ENCODE measurements at regions not wholly inside any gene's neighbourhood (a gene's known extent, or its start where the extent isn't known, plus 50 kb on each side); places are given as distances from the start of the nearest gene placed in this dataset.
"Not testable (repeated sequence)": the region's sequence is repeated elsewhere in the genome, so short reads cannot be mapped to it uniquely, and the experiment has no call there.

DNA sequence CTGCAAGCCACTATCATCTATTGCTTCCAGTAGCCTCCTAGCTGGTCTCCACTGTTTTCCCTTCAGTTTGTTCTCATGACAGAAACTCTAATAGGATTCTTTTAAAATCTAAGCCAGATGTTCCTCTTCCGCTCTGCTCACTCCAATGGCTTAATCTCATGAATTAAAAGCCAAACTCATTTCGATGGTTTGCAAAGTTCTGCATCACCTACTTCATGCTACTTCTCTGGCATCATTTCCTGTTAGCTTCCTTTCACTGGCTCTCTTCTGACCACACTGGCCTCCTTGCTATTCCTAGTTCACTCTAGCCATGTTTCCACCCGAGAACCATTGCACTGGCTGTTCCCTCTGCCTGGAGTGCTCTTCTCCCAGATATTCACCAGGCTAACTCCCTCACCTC, 102.0 kb upstream of the LSM6 start:
- DNase-seq, result no peak

DNA sequence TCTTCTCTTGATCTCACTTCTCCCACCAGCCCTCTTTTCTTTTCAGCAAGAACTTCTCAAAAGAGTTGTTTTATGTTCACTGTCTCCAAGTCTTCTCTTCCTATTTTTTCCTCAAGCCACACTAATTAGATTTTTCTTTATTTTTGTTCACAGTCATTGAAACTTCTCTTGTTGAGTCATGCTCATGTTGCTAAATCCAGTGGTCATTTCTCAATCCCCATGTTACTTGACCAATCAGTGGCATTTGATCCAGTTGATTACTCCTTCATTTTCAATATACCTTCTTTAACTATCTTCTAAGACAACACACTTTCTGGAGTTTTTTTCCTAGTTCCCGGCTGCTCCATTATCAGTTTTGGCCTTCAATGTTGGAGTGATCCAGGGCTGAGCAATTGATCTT, 103.1 kb upstream of the LSM6 start:
- DNase-seq, result no peak

DNA sequence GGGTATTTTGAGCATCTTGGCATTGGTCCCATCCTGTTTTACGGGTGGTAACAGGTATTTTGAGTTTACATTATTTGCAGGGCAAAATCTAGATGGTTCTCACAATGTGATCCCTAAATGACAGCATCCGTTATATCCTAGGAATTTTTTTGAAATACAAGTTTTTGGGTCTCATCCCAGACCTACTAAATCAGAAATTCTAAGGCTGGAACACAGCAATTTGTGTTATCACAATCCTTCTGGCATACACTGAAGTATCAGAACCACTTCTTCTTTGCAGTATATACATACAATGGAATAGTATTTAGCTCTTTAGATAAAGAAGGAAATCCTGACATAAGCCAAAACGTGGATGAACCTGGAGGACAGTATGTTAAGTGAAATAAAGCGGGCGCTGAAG, 104.1 kb upstream of the LSM6 start:
- DNase-seq, result no peak

DNA sequence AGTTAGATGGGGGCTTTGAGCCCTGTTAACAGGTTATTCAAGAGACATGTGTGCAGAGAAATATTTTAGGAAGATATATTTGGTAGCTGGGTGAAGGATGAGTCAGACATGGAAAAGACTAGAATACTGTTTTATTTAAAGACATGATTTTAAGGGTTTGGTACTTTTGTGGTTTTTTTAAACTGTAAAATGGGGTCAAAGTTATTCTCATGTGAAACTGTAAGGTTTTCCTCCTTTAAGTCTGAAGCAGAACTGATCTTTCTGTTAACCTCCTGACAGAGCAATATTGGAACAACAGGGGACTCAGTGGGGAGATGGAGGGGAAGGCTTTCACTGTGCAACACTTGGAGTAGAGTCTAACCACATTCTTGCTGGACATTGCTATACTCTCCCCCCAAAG, 112.4 kb upstream of the LSM6 start:
- DNase-seq, result no peak

DNA sequence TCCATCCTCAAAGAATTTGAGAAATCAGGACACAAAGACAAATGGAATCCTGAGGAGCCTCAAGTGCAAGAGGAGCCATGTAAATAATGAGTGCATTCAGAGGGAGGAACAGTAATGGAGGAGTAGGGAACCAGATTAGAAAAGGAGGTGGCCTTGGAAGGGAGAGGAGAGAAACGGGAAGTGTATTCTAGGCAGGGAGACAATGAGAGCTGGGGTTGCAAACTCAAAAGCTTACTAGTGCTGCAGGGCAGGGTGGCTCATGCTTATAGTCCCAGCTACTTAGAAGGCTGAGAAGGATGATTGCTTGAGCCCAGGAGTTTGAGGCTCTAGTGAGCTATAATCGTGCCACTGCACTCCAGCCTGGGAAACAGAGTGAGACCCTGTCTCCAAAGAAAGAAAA, 113.2 kb upstream of the LSM6 start:
- no peak for DNase-seq

DNA sequence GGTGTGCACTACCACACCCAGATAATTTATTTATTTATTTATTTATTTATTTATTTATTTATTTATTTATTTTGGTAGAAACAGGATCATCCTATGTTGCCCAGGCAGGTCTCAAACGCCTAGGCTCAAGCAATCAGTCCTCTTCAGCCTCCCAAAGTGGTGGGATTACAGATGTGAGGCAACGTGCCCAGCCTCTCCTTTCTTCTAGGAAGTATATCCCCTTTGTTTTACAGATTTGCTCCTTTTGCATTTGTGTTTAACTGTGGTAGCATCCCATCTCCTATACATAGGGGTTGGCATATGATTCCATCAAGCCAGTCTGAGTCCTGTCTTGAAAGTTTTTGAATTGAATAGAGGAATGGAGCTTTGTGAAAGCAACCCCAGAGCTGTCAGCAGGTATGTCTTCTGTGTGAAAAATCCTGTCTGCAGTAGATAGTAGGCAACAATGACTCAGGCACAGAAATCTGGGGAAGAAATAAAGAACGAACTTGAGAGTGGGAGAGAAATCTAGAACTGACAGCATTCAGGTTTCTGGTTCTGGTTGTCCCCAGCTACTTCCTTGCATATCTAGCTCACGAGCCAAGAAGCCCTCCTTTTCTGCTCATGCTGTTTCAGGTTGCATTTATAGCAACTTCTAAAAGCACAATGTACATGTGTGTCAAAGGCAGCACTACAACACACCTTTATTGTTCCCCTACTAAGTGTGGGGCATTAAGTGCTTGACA, 113.7 kb upstream of the LSM6 start:
- no peak for DNase-seq

DNA sequence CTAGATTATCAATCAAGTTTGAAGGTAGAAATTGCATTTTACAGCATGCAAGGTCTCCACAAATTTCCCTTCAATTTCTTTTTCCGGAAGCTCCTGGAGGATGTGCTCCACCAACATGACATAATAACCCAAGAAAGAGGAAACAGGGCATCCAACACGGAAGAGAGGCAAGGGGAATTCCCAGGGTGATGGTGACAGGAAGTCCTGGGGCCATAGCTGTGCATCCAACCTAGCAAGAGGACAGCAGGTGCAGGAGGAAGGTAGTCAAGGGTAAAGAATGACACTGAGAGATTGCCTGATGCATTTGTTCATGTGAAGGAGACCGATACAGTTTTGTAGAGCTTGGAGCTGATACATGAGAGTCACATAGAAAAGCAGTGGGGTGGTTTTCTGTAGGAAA, 115.7 kb upstream of the LSM6 start:
- no peak for DNase-seq

DNA sequence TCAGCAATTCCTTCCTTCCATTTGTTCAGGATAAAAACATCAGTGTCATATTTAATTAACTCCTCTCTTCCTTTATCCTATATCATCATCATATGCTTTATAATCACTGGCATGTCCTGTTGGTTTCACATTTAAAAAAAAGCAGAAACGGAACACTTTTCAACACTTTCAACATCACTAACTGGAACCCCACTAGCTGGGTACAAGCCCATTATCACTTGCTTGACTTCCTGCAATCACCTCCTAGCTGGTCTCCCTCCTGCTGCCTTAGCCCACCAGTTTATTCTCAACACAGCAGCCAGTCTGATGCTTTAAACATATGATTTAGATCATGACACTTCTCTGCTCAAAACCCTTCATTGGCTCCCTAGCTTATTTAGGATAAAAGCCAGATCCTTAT, 116.4 kb upstream of the LSM6 start:
- no peak for DNase-seq

DNA sequence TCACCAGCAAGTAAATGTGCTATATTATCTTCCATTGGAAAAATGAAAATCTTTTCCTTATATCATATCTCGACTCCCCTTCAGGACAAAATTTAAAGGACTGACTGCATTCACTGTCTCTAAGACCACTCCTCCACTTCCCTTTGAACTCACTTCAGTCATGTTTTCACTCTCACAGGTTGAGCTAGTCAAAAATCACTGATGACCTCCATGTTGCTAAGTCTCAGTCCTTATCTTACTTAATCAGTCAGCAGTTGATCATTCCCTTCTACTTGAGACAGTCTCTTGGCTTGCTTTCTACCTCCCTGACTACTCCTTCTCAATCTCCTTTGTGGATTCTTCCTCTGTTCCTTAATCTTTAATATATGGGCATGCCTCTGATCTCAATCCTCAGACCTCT, 117.0 kb upstream of the LSM6 start:
- DNase-seq, result no peak

DNA sequence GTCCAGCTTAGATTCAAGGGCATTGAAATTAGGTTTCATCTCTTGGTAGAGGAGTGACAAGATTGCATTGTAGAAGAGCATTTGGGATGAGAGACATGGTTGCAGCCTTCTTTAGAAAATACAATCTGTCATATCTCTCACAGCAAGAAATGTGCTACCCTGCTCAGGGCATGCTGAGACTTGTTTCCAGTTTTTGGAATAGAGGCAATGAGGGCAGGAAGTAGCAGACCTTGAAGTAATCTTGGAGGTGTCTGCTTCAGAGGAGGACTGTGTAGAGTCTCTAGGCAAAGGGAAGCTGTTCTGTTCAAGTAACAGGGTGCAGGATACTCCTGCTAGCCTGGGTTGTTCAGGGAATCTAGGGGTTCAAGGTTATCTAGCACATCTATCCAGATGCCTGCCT, 116.1 kb upstream of the ZNF827 start:
- no peak for DNase-seq

DNA sequence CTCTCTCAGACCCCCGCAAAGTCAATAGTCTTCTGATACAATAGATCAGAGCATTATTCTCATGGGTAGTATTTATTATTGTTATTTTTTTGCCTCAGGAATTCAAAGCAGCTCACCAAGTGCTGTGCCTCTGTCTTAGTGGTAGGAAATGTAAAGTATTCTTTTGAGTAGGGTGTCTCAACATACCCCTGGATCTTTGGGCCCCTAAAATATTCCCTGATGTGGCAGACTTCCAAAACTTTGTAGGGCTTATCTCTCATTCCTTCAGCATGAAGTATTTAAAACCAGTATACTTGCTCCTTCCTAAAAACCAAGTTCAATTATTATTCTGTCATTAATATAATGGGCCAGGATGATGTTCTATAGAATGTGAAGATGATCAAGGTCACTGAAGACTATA, 115.3 kb upstream of the ZNF827 start:
- DNase-seq, result no peak

DNA sequence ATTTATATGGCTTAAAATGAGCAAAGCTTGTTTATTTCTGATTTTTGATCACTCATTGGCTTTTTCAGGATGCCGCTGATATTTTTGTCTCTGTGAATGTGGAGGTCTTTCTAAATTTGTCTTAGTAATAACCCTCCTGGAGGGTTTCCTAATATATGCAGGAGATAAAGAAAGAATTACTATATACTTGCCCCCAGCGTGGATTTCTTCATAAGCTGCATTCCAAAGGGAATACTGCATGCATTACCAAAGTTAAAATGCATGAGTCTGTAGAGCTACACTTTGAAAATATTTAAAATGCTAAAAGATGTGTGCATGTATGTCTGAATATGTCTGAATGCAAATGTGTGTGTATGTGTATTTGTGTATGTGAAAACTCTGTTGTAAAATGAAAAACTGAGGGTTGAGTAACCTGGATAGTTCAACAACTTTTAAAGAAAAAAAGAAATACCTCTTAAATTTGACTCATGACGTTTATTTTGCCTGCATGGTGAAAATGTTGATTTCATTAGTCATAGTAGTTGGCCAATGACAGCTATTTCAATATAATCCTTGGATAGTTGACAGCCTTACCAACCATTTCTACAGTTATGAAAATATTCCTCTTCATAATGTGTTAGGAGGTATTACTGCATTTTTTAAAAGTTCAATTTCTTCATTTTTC, 113.2 kb upstream of the ZNF827 start:
- DNase-seq, result no peak

DNA sequence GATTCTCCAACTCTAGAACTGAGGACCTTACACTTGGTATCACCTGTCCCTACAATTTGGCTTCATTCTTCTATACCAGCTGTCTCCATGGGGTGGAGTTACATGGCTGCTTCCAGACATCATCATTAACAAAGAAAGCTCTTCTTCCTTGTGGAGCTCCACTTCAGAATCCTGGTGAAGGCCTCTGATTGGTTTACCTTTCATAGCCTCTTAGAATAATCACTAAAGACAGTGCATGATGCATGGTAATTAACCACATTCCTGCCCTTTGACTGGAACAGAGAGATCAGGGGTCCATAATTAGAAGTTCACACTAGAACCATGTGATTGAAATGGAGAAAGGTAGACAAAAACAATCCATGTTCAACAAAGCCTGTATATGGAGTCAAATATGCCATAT, 112.6 kb upstream of the ZNF827 start:
- no peak for DNase-seq

DNA sequence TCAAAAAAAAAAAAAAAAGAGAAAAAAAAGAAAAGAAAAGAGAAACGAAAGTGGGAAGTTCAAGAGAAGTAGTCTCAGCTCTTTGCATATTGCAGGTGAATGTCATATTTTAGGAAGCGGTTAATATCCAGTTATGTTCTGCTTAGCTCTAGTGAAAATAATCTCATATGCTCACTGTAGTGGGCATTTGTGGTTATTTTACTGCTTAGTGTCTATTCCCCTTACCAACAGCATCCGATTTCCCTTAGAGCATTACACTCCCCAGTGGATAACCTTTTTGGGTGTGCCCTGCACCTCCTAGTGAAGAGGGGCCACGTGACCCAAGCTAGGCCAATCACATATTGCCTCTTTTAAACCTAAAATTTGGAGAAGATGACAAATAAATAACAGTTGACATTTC, 111.2 kb upstream of the ZNF827 start:
- no peak for DNase-seq

DNA sequence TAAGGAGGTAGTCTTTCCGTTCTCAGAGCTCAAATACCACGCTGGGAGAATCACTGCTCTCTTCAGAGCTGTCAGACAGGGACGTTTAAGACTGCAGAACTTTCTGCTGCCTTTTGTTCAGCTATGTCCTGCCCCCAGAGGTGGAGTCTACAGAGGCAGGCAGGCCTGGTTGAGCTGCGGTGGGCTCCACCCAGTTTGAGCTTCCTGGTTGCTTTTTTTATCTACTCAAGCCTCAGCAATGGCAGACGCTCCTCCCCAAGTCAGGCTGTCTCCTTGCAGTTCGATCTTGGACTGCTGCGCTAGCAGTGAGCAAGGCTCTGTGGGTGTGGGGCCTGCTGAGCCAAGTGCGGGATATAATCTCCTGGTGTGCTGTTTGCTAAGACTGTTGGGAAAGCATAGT, 109.1 kb upstream of the ZNF827 start:
- not testable (repeated sequence) for DNase-seq

DNA sequence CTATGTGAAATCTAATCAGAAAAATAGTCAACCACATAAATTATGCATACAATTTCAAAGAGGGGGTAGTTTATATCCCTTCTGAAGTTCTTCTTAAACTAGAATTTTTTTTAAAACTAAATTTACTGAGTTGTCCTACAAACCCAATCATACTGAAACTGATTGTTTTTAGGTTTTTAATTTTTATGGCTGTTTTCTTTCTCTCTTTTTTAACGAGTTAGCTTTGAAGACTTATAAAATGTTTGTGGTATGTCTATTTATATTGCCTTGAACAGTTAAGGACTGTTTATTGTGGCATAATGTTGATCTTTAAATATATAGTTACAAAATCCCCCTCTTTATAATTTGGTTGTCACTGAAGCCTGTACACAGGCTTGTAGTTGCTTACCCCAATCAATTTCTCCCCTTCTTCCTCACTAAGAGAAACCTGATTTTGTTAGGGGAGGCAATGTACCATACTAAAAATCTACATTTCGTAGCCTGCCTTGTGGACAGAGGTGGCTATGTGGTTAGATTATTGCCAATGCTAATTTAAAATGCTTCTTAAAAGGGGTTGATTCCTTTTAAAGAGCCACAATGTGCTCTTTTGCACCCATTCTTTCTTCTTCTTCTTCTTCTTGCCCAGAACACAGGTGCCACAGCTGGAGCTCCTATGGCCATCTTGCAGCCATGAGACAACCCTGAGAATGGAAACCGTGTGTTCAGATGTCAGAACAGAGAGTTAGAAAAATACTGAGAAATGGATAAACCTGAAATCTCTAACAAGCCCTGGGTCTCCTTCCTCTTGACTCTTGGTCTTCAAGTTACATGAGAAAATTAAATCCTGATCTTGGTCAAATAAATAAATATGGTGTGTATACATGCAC, 102.7 kb upstream of the ZNF827 start:
- no peak for DNase-seq

DNA sequence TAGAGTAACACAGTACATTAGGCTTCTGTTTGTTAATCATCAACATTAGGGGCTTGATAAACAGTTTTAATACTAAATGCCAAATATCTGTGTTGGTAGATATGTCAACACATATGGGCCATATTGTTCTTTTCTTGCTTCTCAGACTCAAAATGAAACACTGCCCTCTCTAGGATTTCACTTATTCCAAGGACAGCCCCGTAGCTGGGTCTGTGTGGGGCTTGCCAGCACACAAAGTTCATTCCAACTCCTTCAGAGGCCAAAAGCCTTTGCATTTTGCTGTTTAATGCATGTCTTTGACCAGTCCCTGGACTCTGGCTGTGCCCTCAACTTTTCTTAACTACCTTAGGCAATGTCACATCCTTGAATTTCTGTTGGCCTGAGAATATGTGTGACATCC, 102.0 kb upstream of the ZNF827 start:
- DNase-seq, result no peak

DNA sequence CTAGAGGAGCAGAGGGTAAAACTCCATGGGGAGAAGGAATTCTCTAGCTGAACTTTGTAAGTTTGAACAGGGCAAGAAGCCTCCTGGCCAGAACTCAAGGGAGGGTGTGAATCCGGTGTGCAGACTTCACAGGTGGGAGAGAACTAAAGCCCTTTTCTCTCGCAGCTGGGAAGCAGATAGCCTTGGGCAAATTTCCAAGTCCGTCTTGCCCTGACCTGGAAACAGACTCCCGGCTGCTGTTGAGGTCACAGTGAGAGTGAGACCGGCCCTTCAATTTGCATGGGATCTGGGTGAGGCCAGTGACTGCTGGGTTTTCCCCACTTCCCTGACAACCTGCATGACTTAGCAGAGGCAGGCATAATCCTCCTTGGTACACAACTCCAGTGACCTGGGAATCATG, 94.5 kb upstream of the ZNF827 start:
- peak; percentile 2 for DNase-seq

DNA sequence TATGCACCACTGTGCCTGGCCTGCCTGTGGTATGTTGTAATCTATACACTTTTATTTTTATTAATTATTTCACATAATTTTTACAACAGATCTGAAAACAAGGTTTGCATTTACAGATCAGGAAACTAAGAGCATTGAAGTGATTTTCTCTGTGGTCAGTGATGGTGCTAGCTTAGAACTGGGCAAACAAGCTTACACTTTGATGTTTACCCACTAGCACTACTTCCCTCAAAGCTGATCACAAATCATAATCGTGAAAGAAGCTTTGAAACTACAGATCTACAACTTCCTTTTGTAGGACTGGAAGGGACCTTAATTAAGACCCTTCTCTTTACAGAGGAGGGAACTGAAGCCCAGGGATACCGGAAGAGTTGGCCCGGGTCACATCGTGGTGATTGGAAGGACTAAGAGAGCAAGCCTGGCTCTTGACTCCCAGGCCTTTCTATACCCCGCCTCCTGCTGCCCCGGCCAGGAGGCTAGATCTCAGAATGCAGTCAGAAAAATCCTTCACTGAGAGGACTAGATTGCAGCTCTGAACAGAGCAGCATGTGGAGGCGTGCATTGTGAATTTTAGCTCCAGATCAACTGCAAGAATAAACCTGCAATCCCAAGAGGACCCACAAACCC, 93.7 kb upstream of the ZNF827 start:
- no peak for DNase-seq

DNA sequence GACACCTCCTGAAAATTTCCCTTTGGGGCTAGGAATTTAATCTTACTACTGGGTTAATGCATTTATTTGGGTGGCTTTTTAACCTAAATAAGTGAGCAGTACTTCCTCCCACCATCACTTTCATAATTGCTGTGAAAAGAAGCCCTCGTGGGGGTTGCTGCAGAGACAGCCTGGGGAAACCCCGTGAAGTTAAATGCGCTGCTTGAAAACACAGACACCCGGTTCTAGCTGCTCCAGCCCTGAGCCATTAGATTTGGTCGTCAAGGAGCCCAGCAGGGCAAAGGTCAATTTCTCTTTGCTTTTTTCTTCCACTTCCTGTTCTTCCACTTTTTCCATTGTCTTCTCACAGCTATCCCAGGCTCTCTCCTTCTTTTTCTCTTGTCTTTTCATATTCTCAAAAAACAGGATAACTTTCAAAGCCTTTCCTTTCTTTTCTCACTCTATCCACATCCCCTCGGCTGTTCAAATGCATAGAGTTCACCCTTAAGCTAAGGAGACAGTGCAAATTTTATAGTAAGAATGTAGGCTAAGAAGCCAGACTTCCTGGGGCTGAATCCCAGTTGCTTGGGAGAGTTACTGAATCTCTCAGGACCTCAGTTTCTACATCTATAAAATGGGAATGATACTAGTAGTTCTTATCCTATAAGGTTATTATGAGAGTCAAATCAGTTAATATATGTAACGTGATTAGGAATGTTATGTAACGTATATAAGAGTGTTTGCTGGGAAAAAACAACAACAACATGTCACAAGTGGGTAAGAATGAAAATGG, 91.5 kb upstream of the ZNF827 start:
- no peak for DNase-seq

DNA sequence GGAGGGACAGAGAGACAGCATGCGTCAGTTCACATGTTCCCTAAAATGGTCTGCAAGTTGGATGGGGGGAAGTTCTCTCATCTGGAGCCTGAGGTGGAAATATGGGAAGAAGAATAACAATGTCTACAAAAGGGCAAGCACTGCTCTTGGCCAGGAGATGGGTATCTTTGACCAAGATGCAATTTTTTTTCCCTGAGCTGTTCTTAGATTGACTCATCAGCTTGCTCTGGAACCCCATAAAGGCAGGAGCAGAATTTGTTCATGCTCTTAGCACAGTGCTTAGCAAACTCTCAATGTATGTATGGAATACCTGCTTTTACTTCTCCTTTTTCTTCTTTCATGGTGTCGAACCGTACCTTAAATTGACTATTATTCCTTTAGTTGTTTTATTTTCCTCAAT, 90.5 kb upstream of the ZNF827 start:
- DNase-seq, result no peak

DNA sequence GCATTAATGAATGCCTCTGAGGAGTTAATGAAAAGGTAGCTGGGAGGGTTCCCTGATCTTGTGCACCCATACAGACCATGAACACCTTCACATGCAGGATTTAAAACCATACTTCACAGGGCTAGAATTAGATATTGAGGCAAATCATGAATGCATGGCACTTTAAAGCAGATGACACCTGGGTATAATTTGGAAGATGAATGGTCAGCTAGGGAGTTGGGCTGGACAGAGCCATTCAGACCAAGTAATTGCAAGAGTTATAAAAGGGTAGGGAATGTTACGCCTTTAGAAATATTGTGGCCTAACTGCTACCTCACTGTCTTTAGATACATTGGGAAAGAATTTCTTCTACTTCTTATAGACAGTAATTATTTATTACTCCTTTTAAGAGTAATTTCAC, 89.1 kb upstream of the ZNF827 start:
- no peak for DNase-seq

Measured in tongue (tissue), 1 donor.